ACHN (cell line): ENCODE measurements at regions not wholly inside any gene's neighbourhood (a gene's known extent, or its start where the extent isn't known, plus 50 kb on each side); places are given as distances from the start of the nearest gene placed in this dataset.
"Not testable (repeated sequence)": the region's sequence is repeated elsewhere in the genome, so short reads cannot be mapped to it uniquely, and the experiment has no call there.

Experiments
- DNase-seq: peaks from one replicate; pipeline ENCODE4 v3.0.0-alpha.2; 2015
- in situ Hi-C: cut with HindIII; loops from 2 replicates; pipeline ENCODE4 v1.10.0; 2017; ENCODE audit warnings: low sequenced_read_pairs, low pct_ligation_motif_present, low pct_unique_long_range_greater_than_20kb

DNA sequence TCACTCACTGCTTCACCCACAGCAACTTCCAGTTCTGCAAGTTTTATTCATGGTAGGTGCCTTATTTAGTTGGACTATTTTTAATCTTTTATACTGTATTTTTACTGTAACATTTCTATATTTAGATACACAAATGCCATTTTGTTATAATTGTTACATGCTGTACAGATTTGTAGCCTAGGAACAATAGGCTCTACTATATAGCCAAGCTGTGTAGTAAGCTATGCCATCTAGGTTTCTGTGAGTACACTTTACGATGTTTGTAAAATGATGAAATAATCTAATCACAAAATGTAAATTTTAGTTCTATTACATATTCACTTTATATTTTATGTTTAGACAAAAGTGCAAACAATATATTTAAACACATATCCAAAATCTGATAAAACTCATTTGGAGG lies 1187.8 kb downstream of the TECRL start:
- in situ Hi-C loops: no loop called here
- no peak for DNase-seq

DNA sequence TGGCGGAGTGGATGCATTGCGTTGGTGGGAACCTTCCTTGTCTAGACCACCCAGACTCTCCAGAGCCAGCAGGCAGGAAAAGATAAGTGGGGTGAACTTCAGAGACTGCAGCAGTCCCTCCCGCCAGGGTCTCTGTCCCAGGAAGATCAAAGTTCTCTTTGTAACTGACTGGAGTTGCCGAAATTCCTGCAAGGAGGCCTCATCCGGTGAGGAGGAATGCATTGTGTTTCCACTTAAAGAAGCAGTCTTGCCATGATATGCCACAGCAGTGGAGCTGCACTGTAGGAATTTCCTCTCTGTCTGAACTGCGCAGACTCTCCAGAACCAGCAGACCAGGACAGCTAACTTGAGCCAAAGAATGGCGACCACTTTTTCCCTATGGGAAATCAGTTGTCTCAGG lies 1190.4 kb downstream of the TECRL start:
- DNase-seq: no peak
- in situ Hi-C loops: no loop called here

- DNase-seq: no peak
- in situ Hi-C loops: no loop called here
These were observed 1195.2 kb downstream of the TECRL start for GRCh38 chr4:63214076-63214475.

- in situ Hi-C loops: no loop called here
- no peak for DNase-seq
These were observed 1197.3 kb downstream of the TECRL start for GRCh38 chr4:63211776-63212479.

- in situ Hi-C loops: no loop called here
These were observed 1197.9 kb downstream of the TECRL start for GRCh38 chr4:63211375-63211774.

DNA sequence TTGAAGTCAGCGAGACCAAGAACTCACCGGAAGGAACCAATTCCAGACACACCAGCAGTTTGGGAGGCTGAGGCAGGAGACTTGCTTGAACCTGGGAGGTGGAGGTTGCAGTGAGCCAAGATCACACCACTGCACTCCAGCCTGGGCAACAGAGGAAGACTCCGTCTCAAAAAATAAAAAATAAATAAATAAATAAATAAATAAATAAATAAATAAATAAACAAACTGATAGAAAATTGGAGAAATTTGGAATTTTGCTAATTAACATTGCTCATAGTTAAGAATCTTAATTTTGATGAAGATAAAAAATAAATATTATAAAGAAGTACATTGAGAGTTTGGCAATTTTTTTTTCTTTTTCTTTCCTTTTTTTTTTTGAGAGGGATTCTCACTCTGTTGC lies 1216.2 kb downstream of the TECRL start:
- in situ Hi-C loops, DNase-seq: not testable (repeated sequence)

More at GRCh38 chr4:63211375-63211774, 1197.9 kb downstream of the TECRL start:
- DNase-seq: peak; percentile 23

GRCh38 chr4:63171341-63171740 lies 1237.9 kb downstream of the TECRL start:
- in situ Hi-C loops: no loop called here

GRCh38 chr4:63170923-63171322 lies 1238.3 kb downstream of the TECRL start:
- DNase-seq: no peak
- in situ Hi-C loops: no loop called here

More at GRCh38 chr4:63171341-63171740, 1237.9 kb downstream of the TECRL start:
- DNase-seq: no peak

DNA sequence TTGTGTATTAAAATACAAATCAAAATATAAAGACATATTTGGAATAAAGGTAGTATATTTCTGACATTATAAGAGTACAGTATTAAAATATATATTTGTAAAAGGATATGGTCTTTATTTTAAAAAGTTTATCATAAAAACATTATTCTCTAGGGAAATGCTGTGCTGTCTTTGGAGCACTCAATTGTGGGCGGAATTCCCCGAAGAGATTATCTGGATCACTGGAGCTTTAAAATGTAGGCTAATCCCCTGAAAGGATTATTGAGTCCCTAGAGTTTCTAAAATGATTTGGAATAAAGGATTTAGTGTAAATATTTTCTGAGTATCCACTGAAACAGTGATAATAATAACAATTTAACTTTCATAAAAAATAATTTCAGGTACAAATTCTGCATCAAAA lies 1239.4 kb downstream of the TECRL start:
- in situ Hi-C loops: no loop called here
- DNase-seq: no peak

- in situ Hi-C loops: no loop called here
- DNase-seq: no peak
These were observed 1253.7 kb downstream of the TECRL start for GRCh38 chr4:63155561-63155960.

DNA sequence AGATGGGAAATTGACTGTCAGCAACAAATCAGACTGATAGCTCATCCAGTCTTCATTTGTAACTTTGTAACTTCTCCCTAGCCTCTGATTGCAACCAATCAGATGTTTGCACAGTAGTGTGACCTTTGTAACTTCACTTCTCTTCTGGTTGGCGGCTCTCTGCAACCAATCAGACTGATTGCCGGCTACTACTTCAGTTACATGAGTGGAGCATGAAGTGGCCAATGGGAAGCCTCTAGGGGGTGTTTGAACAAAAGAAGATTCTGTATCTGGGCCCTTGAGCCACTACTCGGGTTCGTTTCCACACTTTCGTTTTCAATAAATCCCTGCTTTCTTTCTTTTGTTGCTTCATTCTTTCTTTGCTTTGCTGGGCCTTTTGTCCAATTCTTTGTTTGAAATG lies 1285.8 kb downstream of the TECRL start:
- no peak for DNase-seq
- in situ Hi-C loops: no loop called here

- no peak for DNase-seq
- in situ Hi-C loops: no loop called here
These were observed 1286.3 kb downstream of the TECRL start for GRCh38 chr4:63122955-63123354.

GRCh38 chr4:63106600-63106999 lies 1302.7 kb downstream of the TECRL start:
- in situ Hi-C loops: no loop called here
- no peak for DNase-seq

DNA sequence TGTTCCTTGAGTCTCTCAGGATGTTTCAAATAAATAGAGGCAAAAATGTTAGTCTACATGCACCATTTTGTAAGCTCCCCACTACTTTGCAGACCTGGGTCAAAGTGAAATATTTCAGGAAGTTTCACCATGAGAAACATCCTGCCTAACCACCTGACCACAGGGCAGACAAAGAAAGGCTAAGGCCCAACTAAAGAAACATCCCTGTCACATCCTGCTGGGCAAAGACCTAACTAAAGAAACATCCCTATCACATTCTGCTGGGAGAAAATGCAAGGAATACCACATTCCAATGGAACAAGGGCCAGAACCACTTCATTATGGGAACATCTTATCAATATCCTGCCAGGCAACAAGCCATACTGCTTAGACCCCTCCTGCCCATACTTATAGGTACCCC lies 1303.4 kb downstream of the TECRL start:
- DNase-seq: no peak
- in situ Hi-C loops: no loop called here

DNA sequence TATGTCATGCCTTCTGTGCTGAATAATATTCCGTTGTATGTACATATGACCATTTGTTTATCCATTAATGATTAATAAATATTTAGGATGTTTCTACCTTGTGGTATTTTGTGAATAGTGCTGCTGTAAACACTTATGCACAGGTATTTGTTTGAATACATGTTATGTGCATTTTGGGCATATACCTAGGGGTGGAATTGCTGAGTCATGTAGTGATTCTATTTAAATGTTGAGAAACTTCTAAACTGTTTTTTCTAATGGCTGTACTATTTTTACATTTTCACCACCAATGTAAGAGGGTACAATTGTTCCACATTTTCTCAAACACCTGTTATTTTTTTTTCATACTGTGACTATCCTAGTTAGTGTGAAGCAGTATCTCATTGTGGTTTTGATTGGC lies 1318.6 kb downstream of the TECRL start:
- no peak for DNase-seq
- in situ Hi-C loops: no loop called here

DNA sequence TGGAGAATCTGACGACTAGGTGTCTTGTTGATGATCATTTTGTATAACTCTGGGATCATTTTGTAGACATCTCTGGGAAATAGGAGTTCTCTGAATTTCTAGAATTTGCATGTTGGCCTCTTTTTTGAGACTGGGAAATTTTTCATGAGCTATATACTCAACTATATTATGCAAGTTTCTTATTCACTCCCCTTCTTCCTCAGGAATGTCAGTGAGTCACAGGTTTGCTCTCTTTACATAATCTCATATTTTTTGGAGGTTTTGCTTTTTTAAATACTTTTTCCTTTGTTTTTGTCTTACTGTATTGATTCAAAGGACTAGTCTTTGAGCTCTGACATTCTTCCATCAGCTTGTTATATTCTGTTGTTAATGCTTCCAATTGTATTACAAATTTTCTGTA lies 1324.2 kb downstream of the TECRL start:
- in situ Hi-C loops: no loop called here
- DNase-seq: no peak

DNA sequence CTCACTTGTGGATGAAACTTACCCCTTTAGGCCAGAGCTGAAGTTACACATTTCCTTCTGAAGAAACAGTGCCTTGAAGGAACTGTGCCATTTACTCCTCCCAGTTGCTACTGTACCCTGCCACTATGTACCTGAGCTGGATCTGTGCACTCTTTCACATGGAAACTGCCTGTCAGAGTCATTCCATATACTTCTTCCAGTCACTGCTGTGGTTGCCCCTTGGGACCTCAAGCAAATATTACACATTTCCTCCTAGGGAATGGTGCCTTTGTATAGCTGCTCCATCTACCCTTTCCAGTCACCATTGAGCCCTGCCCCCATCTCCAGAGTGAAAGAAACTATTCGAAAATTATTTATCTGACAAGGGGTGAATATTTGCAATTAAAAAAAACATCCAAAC lies 1328.3 kb downstream of the TECRL start:
- in situ Hi-C loops: no loop called here
- no peak for DNase-seq

- in situ Hi-C loops: no loop called here
- DNase-seq: peak; percentile 21
These were observed 1345.5 kb downstream of the TECRL start for GRCh38 chr4:63063760-63064159.

DNA sequence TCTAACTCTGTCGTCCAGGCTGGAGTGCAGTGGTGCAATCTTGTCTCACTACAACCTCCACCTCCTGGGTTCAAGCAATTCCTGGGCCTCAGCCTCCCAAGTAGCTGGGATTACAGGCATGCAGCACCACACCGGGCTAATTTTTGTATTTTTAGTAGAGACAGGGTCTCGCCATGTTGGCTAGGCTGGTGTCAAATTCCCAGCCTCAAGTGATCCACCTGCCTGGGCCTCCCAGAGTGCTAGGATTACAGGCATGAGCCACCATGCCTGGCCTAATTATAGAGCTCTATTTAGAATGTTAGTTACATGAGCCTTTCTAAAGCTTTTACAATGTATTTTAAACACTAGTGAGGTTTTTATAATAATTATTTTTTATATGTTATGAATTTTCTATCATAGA lies 1346.4 kb downstream of the TECRL start:
- DNase-seq, in situ Hi-C loops: not testable (repeated sequence)

GRCh38 chr4:63049726-63050125 lies 1359.5 kb downstream of the TECRL start:
- DNase-seq: no peak
- in situ Hi-C loops: no loop called here

- in situ Hi-C loops: no loop called here
- DNase-seq: no peak
These were observed 1360.0 kb downstream of the TECRL start for GRCh38 chr4:63049278-63049677.
